Muscle layer of colon (tissue), 2 donors: ENCODE measurements at regions not wholly inside any gene's neighbourhood (a gene's known extent, or its start where the extent isn't known, plus 50 kb on each side); places are given as distances from the start of the nearest gene placed in this dataset.

Experiments
- H3K27ac ChIP-seq: one replicate; pipeline ENCODE4 v1.7.0; 2013; ENCODE audit warnings: low read depth, mild to moderate bottlenecking, low read length, moderate library complexity
- H3K27me3 ChIP-seq, 2 donors: one replicate each; pipeline ENCODE4 v1.7.0; 2013; ENCODE audit warnings: low read length in 2 of 2, mild to moderate bottlenecking in 2 of 2; ENCODE audit not compliant: insufficient read depth in 2 of 2, control insufficient read depth in 1 of 2
- H3K36me3 ChIP-seq: one replicate; pipeline ENCODE4 v1.7.0; 2013; ENCODE audit warnings: mild to moderate bottlenecking, low read length; ENCODE audit not compliant: insufficient read depth
- H3K4me1 ChIP-seq: one replicate; pipeline ENCODE4 v1.7.0; 2013; ENCODE audit warnings: mild to moderate bottlenecking, low read length; ENCODE audit not compliant: insufficient read depth
- H3K4me3 ChIP-seq, 2 donors: one replicate each; pipeline ENCODE4 v1.7.0; 2013; ENCODE audit warnings: low read length in 2 of 2, low read depth in 1 of 2, mild to moderate bottlenecking in 1 of 2, moderate library complexity in 1 of 2
- H3K9ac ChIP-seq: one replicate; pipeline ENCODE4 v1.7.0; 2013; ENCODE audit warnings: low read length
- H3K9me3 ChIP-seq: one replicate; pipeline ENCODE4 v1.7.0; 2013; ENCODE audit warnings: mild to moderate bottlenecking, low read length
- donor health status: abdominal sarcoma.
- donor health status: Adenocarcinoma of cecum.

GRCh38 chr18:56330366-56331110 lies 307.9 kb downstream of the TXNL1 start:
- Histone ChIP-seq H3K36me3 (no peaks in the 10 kb centered on the region), H3K27ac (no peak overlapping the region), H3K27me3 (no peaks in the 10 kb centered on the region), H3K9ac (no peak overlapping the region), H3K9me3 (no peaks in the 10 kb centered on the region), H3K4me3 (no peak overlapping the region), H3K4me1 (peaks cover 8% of the 10 kb centered on the region)

DNA sequence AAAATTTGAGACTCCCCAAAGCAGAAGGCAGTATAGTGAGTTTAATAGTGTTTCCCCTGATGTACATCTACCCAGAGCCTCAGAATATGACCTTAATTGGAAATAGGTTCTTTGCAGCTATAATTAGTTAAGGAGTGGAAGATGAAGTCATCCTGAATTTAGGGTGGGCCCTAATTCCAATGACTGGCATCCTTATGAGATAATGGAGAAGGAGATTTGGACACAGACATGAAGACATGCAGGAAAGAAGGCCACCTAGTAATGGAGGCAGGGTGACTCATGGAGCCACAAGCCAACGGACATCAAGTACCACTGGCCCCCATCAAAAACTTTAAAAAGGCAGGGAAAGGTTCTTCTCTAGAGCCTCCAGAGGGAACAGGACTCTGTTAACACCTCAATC lies 308.9 kb downstream of the TXNL1 start:
- no peaks in the 10 kb centered on the region for H3K9me3 ChIP-seq
- no peak overlapping the region for H3K27ac ChIP-seq
- H3K27me3 ChIP-seq: no peaks in the 10 kb centered on the region
- H3K36me3 ChIP-seq: no peaks in the 10 kb centered on the region
- peaks cover 8% of the 10 kb centered on the region for H3K4me1 ChIP-seq
- H3K9ac ChIP-seq: no peak overlapping the region
- no peak overlapping the region for H3K4me3 ChIP-seq

DNA sequence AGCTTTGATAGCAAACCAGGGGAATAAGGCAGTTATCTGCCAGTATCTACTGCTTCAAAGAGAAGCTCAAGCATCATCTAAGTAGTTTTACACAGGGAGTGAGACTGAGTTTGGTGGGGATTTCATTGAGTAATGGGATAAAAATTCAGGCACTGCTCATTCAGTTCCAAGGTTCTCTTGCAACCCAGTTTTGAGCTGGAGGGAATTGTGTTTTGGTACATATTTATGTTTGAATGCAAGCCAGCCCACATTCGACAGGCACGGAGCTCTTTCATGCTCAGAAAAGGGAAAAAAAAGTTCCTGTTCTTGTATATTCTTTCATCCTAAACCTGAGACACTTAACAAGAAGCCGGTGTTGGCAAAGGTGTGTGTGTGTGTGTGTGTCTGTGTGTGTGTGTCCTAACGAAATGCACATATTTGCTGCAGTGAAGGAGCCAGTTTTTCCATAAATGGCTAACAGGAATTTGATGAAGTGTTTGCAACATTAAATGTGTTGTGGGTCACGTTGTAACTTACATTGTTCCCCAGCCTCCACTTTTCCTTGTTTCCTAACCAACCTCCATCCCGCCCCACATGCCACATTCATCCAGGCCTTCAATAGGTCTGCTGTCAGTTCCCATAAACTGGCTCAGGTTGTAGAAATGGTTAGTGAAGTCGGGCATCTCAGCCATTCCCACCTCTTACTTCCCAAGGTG lies 311.1 kb downstream of the TXNL1 start:
- H3K27ac ChIP-seq: no peak overlapping the region
- H3K4me3 ChIP-seq: peak overlapping the region in 1 of 2 donors; percentile 4
- no peaks in the 10 kb centered on the region for H3K27me3 ChIP-seq
- no peaks in the 10 kb centered on the region for H3K9me3 ChIP-seq
- peaks cover 8% of the 10 kb centered on the region for H3K4me1 ChIP-seq
- no peaks in the 10 kb centered on the region for H3K36me3 ChIP-seq
- no peak overlapping the region for H3K9ac ChIP-seq

- H3K27ac ChIP-seq: no peak overlapping the region
- H3K9me3 ChIP-seq: no peaks in the 10 kb centered on the region
- no peak overlapping the region for H3K9ac ChIP-seq
- peak overlapping the region in 1 of 2 donors; percentile 4 for H3K4me3 ChIP-seq
- peaks cover 8% of the 10 kb centered on the region for H3K4me1 ChIP-seq
- H3K36me3 ChIP-seq: no peaks in the 10 kb centered on the region
- no peaks in the 10 kb centered on the region for H3K27me3 ChIP-seq
These were observed 311.9 kb downstream of the TXNL1 start for GRCh38 chr18:56326336-56327072.

DNA sequence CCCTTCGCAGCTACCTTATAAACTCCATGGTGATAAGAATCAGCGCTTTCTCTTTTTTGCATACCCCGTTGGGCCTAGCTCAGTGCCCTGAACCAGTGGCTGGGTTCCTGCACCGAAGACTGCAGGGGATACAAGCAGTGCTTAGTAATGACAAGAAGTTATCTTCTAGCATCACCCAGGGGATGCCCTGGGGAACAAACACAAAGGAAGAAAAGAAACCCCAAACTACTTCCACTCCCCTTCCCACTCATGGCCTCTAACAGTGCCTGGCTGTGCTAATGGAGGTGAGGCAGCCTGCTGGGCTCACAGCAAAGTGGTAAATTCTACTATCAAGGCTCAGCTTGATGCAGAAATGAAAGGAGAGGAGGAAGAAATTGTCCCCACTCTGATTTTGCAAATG lies 314.7 kb downstream of the TXNL1 start:
- Histone ChIP-seq H3K27ac (no peak overlapping the region), H3K4me3 (no peak overlapping the region), H3K9me3 (no peaks in the 10 kb centered on the region), H3K4me1 (peaks cover 8% of the 10 kb centered on the region), H3K36me3 (no peaks in the 10 kb centered on the region), H3K9ac (no peak overlapping the region), H3K27me3 (no peaks in the 10 kb centered on the region)

DNA sequence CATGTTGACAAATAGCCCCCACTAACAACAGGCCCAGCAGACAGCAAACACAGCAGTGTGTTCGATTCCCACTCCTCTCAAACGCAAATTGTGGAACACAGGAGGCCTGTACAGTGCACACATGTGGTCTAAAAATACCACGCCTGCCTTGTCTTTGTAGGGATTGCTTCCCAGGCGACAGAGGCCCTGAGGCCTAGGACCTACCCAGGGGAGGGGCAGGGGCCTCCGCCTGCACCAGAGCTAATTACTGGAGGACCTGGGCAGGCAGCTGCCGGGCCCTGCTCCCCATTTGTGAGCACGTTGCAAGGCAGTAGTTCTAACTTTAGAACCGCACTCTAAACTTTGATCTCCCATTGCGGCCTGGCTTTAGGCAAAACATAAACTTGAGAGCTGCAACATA lies 316.0 kb downstream of the TXNL1 start:
- Histone ChIP-seq H3K9ac (no peak overlapping the region), H3K36me3 (no peaks in the 10 kb centered on the region), H3K4me3 (no peak overlapping the region), H3K27me3 (no peaks in the 10 kb centered on the region), H3K9me3 (no peaks in the 10 kb centered on the region), H3K27ac (no peak overlapping the region), H3K4me1 (peaks cover 8% of the 10 kb centered on the region)

DNA sequence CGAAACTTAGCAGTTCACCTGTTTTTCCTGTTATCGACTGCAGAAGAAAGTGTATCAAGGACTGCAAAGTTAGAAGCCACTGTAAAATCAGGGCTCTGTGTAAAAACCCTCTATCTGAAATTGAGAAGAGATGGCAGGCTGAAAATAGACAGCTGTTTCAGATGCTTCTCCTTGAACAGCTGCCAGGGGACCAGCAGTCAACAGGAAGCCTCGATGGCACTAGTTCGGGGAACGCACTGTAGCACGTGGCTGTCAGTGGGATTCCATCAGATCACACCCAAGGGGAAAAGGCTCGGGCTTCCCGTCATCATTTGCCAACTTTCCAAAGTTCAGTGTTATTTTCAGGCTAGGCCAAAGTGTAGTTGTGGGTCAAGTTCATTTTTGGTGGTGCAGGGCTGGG lies 316.9 kb downstream of the TXNL1 start:
- no peak overlapping the region for H3K27ac ChIP-seq
- no peaks in the 10 kb centered on the region for H3K27me3 ChIP-seq
- H3K9ac ChIP-seq: no peak overlapping the region
- no peak overlapping the region for H3K4me3 ChIP-seq
- no peaks in the 10 kb centered on the region for H3K9me3 ChIP-seq
- no peaks in the 10 kb centered on the region for H3K36me3 ChIP-seq
- H3K4me1 ChIP-seq: peaks cover under 1% of the 10 kb centered on the region

GRCh38 chr18:56319953-56320352 lies 318.4 kb downstream of the TXNL1 start:
- Histone ChIP-seq H3K4me3 (no peak overlapping the region), H3K36me3 (no peaks in the 10 kb centered on the region), H3K9ac (no peak overlapping the region), H3K9me3 (no peaks in the 10 kb centered on the region), H3K4me1 (no peaks in the 10 kb centered on the region), H3K27me3 (no peaks in the 10 kb centered on the region), H3K27ac (no peak overlapping the region)

DNA sequence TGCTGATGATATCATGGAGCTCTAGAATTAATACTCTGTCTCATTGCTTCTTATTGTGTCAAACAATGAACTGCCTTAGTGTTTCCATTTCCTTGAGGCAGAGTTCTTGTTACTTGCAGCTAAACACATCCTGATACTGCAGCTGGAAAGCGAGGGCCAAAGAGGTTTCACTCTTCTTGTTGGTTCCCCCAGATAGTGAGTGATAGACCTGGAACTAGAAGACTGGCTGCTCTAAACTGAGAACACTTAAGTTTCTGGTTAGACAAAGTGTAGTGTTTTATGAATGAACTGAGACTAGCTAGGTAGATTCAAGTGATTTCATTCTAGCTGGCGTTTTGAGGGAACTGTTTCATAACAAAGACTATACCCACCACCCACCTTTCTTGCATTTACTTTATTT lies 321.7 kb downstream of the TXNL1 start:
- Histone ChIP-seq H3K9ac (no peak overlapping the region), H3K4me1 (no peaks in the 10 kb centered on the region), H3K36me3 (no peaks in the 10 kb centered on the region), H3K27ac (no peak overlapping the region), H3K9me3 (no peaks in the 10 kb centered on the region), H3K4me3 (no peak overlapping the region), H3K27me3 (no peaks in the 10 kb centered on the region)

- H3K9ac ChIP-seq: no peak overlapping the region
- H3K9me3 ChIP-seq: no peaks in the 10 kb centered on the region
- H3K27ac ChIP-seq: no peak overlapping the region
- H3K4me1 ChIP-seq: no peaks in the 10 kb centered on the region
- H3K36me3 ChIP-seq: no peaks in the 10 kb centered on the region
- no peaks in the 10 kb centered on the region for H3K27me3 ChIP-seq
- H3K4me3 ChIP-seq: no peak overlapping the region
These were observed 323.0 kb downstream of the TXNL1 start for GRCh38 chr18:56315363-56315762.

DNA sequence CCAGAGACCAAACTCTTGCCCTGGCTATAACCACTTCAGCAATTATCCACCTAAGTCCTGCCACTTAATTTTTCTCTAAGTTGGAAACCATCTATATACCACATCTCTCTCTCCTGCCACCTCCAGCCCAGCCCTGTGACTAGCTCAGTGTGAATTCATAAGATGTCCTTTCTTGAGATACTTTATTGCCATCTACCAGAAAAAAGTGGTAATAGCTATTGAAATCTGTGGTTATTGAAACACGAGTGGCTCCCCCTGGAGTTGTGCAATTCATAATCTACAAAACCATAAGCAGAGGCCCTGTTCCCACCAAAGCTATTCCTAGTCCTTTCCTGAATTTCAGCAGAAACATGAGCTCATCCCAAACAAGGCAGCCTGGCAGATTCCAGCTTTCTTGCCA lies 324.0 kb downstream of the TXNL1 start:
- H3K9me3 ChIP-seq: no peaks in the 10 kb centered on the region
- H3K4me3 ChIP-seq: no peak overlapping the region
- no peak overlapping the region for H3K27ac ChIP-seq
- H3K4me1 ChIP-seq: no peaks in the 10 kb centered on the region
- H3K9ac ChIP-seq: no peak overlapping the region
- no peaks in the 10 kb centered on the region for H3K36me3 ChIP-seq
- H3K27me3 ChIP-seq: no peaks in the 10 kb centered on the region
